Type B pancreatic cell (in vitro differentiated cells): ENCODE measurements at regions not wholly inside any gene's neighbourhood (a gene's known extent, or its start where the extent isn't known, plus 50 kb on each side); places are given as distances from the start of the nearest gene placed in this dataset.
A peak's percentile ranks its signal among the peaks of the same experiment; 100 is the strongest.

Source experiments
- DNase-seq: peaks from one replicate; pipeline ENCODE4 v3.0.0; 2021; ENCODE audit warnings: mixed read lengths; ENCODE audit not compliant: unreplicated experiment; ENCODE audit errors: extremely low spot score
- H3K27ac Mint-ChIP-seq: 2 replicates; pipeline ENCODE4 v1.8.0; 2021; ENCODE audit warnings: mild to moderate bottlenecking, mixed read lengths
- H3K27me3 Mint-ChIP-seq: 2 replicates; pipeline ENCODE4 v1.8.0; 2021; ENCODE audit warnings: mixed read lengths
- H3K36me3 Mint-ChIP-seq: 2 replicates; pipeline ENCODE4 v1.8.0; 2021; ENCODE audit warnings: mixed read lengths
- H3K4me1 Mint-ChIP-seq: one replicate; pipeline ENCODE4 v1.8.0; 2021; ENCODE audit warnings: mixed read lengths; ENCODE audit not compliant: unreplicated experiment
- H3K4me3 Mint-ChIP-seq: 2 replicates; pipeline ENCODE4 v1.8.0; 2021; ENCODE audit warnings: mild to moderate bottlenecking, mixed read lengths
- H3K9me3 Mint-ChIP-seq: 2 replicates; pipeline ENCODE4 v1.8.0; 2021; ENCODE audit warnings: mixed read lengths
- CTCF ChIP-seq: fragments of 200-600 bp; sonication (generic); conservative IDR thresholded peaks from 2 replicates; pipeline ENCODE4 v1.5.0; 2021; ENCODE audit warnings: antibody characterized with exemption, mild to moderate bottlenecking

DNA sequence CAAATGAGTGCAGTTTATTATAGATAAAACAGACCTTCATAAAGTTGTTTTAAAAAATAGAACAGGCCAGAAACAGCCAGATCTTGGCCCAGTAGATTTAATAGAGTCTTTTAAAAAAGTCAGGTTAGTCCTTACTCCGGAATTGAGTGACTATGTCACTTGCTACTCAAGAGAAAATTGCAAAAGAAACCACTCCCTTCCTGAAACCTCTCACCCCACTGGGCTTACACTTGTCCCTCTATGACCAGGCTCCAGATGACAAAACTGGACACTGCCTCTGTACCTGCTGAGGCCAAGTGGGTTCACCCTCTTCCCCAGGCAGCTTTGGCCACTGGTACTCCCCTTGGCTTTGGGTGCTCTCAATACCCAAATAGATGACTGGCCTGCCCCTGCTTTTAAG lies 357.2 kb upstream of the TRPC7 start:
- TF ChIP-seq CTCF: no peak
- Mint-ChIP-seq H3K4me3 (no peak overlapping the region), H3K9me3 (no peaks in the 10 kb centered on the region), H3K27ac (peak overlapping the region; percentile 70), H3K27me3 (no peaks in the 10 kb centered on the region), H3K36me3 (no peaks in the 10 kb centered on the region), H3K4me1 (no peaks in the 10 kb centered on the region)
- no peak for DNase-seq

DNA sequence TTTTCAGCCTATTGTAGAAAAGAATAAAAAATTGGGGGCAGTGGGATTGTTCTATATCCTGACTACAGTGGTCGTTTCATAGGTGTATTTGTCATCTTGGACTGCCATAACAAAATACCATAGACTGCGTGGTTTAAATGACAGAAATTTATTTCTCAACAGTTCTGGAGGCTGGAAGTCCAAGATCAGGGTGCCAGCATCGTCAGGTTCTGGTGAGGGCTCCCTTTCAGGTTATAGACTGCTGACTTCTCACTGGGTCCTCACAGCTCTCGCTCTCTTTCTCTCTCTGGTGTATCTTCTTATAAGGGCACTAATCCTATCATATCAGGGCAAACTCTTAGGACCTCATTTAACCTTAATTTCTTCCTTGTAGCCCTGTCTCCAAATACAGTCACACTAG lies 356.7 kb upstream of the TRPC7 start:
- TF ChIP-seq CTCF: no peak
- H3K27ac Mint-ChIP-seq: no peak overlapping the region
- no peak for DNase-seq
- H3K4me1 Mint-ChIP-seq: no peaks in the 10 kb centered on the region
- no peaks in the 10 kb centered on the region for H3K27me3 Mint-ChIP-seq
- no peak overlapping the region for H3K4me3 Mint-ChIP-seq
- no peaks in the 10 kb centered on the region for H3K9me3 Mint-ChIP-seq
- no peaks in the 10 kb centered on the region for H3K36me3 Mint-ChIP-seq

GRCh38 chr5:136720674-136721073 lies 355.3 kb upstream of the TRPC7 start:
- Mint-ChIP-seq H3K36me3 (no peaks in the 10 kb centered on the region), H3K27ac (no peak overlapping the region), H3K4me1 (no peaks in the 10 kb centered on the region), H3K4me3 (no peak overlapping the region), H3K9me3 (no peaks in the 10 kb centered on the region), H3K27me3 (no peaks in the 10 kb centered on the region)
- no peak for TF ChIP-seq CTCF
- DNase-seq: no peak

DNA sequence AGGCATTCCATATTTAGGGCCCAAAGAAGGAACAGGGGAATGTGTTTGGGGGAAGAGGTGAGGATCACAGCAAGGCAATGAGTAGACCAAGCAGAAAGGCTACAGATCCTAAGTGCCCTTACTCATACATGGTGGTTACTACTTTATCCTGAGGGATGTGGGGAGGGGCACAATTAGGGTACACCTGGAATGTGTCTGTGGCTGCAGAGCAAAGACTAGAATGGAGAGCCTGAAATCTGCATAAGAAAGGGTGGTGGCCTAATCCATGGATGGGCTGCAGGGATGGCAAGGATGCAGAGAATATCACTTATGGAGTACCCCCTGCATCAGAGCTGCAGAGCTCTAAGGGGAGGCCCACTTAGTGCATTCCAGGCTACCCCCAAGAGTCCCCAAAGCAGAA lies 352.6 kb upstream of the TRPC7 start:
- Mint-ChIP-seq H3K9me3 (no peaks in the 10 kb centered on the region), H3K36me3 (no peaks in the 10 kb centered on the region), H3K4me1 (no peaks in the 10 kb centered on the region), H3K27me3 (no peaks in the 10 kb centered on the region), H3K27ac (no peak overlapping the region), H3K4me3 (no peak overlapping the region)
- no peak for DNase-seq
- TF ChIP-seq CTCF: no peak

- TF ChIP-seq CTCF: no peak
- no peak overlapping the region for H3K4me3 Mint-ChIP-seq
- H3K9me3 Mint-ChIP-seq: no peaks in the 10 kb centered on the region
- no peaks in the 10 kb centered on the region for H3K4me1 Mint-ChIP-seq
- no peak overlapping the region for H3K27ac Mint-ChIP-seq
- no peaks in the 10 kb centered on the region for H3K27me3 Mint-ChIP-seq
- no peaks in the 10 kb centered on the region for H3K36me3 Mint-ChIP-seq
- no peak for DNase-seq
These were observed 348.9 kb upstream of the TRPC7 start for GRCh38 chr5:136714286-136714685.

- DNase-seq: no peak
- Mint-ChIP-seq H3K9me3 (no peaks in the 10 kb centered on the region), H3K27ac (no peak overlapping the region), H3K27me3 (no peaks in the 10 kb centered on the region), H3K4me3 (no peak overlapping the region), H3K4me1 (no peaks in the 10 kb centered on the region), H3K36me3 (no peaks in the 10 kb centered on the region)
- TF ChIP-seq CTCF: no peak
These were observed 347.3 kb upstream of the TRPC7 start for GRCh38 chr5:136712628-136713027.
